ENCODE measurements at regions not wholly inside any gene's neighbourhood (a gene's known extent, or its start where the extent isn't known, plus 50 kb on each side); places are given as distances from the start of the nearest gene placed in this dataset.
"Not testable (repeated sequence)": the region's sequence is repeated elsewhere in the genome, so short reads cannot be mapped to it uniquely, and the experiment has no call there.

- not testable (repeated sequence) for DNase-seq (ENCODE audit: low read depth in 2 of 2)
Measured at GRCh38 chr7:65510187-65510538, 136.5 kb downstream of the ZNF92 start.

GRCh38 chr7:65519751-65520150, 146.1 kb downstream of the ZNF92 start:
- not testable (repeated sequence) for DNase-seq (ENCODE audit: low read depth in 2 of 2)

- DNase-seq (ENCODE audit: low read depth in 2 of 2) = not testable (repeated sequence)
Measured at GRCh38 chr7:65545465-65546161, 172.0 kb downstream of the ZNF92 start.

GRCh38 chr7:65549589-65550443, 176.2 kb downstream of the ZNF92 start:
- not testable (repeated sequence) for DNase-seq (ENCODE audit: low read depth in 2 of 2)

GRCh38 chr7:65550444-65550809, 176.8 kb downstream of the ZNF92 start:
- DNase-seq (ENCODE audit: low read depth in 2 of 2) = not testable (repeated sequence)

- not testable (repeated sequence) for DNase-seq (ENCODE audit: low read depth in 2 of 2)
Measured at GRCh38 chr7:65551042-65551441, 177.4 kb downstream of the ZNF92 start.

- not testable (repeated sequence) for DNase-seq (ENCODE audit: low read depth in 2 of 2)
Measured at GRCh38 chr7:65554553-65555476, 181.2 kb downstream of the ZNF92 start.

- DNase-seq (ENCODE audit: low read depth in 2 of 2) = not testable (repeated sequence)
Measured at GRCh38 chr7:65558584-65558983, 184.9 kb downstream of the ZNF92 start.

GRCh38 chr7:65561786-65562372, 188.2 kb downstream of the ZNF92 start:
- DNase-seq (ENCODE audit: low read depth in 2 of 2) = not testable (repeated sequence)

GRCh38 chr7:65562522-65562921, 188.9 kb downstream of the ZNF92 start:
- DNase-seq (ENCODE audit: low read depth in 2 of 2) = not testable (repeated sequence)

GRCh38 chr7:65563333-65563732, 189.7 kb downstream of the ZNF92 start:
- not testable (repeated sequence) for DNase-seq (ENCODE audit: low read depth in 2 of 2)

GRCh38 chr7:65568226-65568625, 194.6 kb downstream of the ZNF92 start:
- not testable (repeated sequence) for DNase-seq (ENCODE audit: low read depth in 2 of 2)

- DNase-seq (ENCODE audit: low read depth in 2 of 2) = not testable (repeated sequence)
Measured at GRCh38 chr7:65570990-65571389, 197.3 kb downstream of the ZNF92 start.

GRCh38 chr7:65572581-65572980, 198.9 kb downstream of the ZNF92 start:
- not testable (repeated sequence) for DNase-seq (ENCODE audit: low read depth in 2 of 2)

GRCh38 chr7:65576370-65576769, 202.7 kb downstream of the ZNF92 start:
- not testable (repeated sequence) for DNase-seq (ENCODE audit: low read depth in 2 of 2)

- DNase-seq (ENCODE audit: low read depth in 2 of 2) = not testable (repeated sequence)
Measured at GRCh38 chr7:65582518-65583119, 209.0 kb downstream of the ZNF92 start.

- not testable (repeated sequence) for DNase-seq (ENCODE audit: low read depth in 2 of 2)
Measured at GRCh38 chr7:65602495-65602894, 228.8 kb downstream of the ZNF92 start.

- no peak for DNase-seq (ENCODE audit: low read depth in 2 of 2)
Measured at GRCh38 chr7:65609131-65609530, 235.5 kb downstream of the ZNF92 start.

- DNase-seq (ENCODE audit: low read depth in 2 of 2) = not testable (repeated sequence)
Measured at GRCh38 chr7:65613644-65614289, 240.1 kb downstream of the ZNF92 start.

- not testable (repeated sequence) for DNase-seq (ENCODE audit: low read depth in 2 of 2)
Measured at GRCh38 chr7:65616111-65616510, 242.5 kb downstream of the ZNF92 start.

Data from stimulated activated CD8-positive, alpha-beta memory T cell treated with anti-CD3 and anti-CD28 coated beads, Interleukin-7, amount 100 ng/mL, for 4 hours (primary cell).